ENCODE measurements at regions not wholly inside any gene's neighbourhood (a gene's known extent, or its start where the extent isn't known, plus 50 kb on each side); places are given as distances from the start of the nearest gene placed in this dataset.

DNA sequence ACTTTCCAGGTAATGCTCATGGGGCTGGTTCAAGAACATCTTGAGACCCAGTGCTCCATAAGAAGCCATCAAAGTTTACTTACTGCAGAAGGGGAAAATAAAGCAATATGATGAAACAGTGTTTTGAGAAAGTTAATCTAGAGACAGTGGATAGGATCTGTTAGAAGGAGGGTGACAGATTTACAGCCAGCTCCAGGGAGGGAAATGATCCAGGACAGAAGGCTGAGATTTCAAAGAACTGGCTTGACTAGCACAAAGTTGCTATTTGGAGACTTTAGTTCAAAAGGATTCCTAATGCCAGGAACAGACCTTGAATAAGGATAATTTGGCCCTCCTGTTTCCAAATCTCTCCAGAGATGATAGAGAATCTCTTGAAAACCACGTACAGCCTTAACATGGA, 166.5 kb upstream of the NECTIN3 start:
- no peak for DNase-seq (ENCODE audit: low read depth)
- no peak for FAIRE-seq
- Histone ChIP-seq H3K27me3 (ENCODE audit: control insufficient read depth, insufficient read depth, low read length) (no peaks in the 10 kb centered on the region), H3K36me3 (ENCODE audit: control insufficient read depth, insufficient read depth, low read length) (no peaks in the 10 kb centered on the region), H3K4me3 (ENCODE audit: low read depth, low read length) (no peak overlapping the region)
- TF ChIP-seq, protein P1, sequence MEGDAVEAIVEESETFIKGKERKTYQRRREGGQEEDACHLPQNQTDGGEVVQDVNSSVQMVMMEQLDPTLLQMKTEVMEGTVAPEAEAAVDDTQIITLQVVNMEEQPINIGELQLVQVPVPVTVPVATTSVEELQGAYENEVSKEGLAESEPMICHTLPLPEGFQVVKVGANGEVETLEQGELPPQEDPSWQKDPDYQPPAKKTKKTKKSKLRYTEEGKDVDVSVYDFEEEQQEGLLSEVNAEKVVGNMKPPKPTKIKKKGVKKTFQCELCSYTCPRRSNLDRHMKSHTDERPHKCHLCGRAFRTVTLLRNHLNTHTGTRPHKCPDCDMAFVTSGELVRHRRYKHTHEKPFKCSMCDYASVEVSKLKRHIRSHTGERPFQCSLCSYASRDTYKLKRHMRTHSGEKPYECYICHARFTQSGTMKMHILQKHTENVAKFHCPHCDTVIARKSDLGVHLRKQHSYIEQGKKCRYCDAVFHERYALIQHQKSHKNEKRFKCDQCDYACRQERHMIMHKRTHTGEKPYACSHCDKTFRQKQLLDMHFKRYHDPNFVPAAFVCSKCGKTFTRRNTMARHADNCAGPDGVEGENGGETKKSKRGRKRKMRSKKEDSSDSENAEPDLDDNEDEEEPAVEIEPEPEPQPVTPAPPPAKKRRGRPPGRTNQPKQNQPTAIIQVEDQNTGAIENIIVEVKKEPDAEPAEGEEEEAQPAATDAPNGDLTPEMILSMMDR (IDR thresholded peaks at IDR 0.05; ENCODE audit: insufficient read depth, low read length, severe bottlenecking), result no peak

- Histone ChIP-seq H3K4me3 (ENCODE audit: low read depth, low read length) (no peak overlapping the region), H3K36me3 (ENCODE audit: control insufficient read depth, insufficient read depth, low read length) (no peaks in the 10 kb centered on the region), H3K27me3 (ENCODE audit: control insufficient read depth, insufficient read depth, low read length) (no peaks in the 10 kb centered on the region)
- TF ChIP-seq, protein P1 (IDR thresholded peaks at IDR 0.05; ENCODE audit: insufficient read depth, low read length, severe bottlenecking), result no peak
- FAIRE-seq, result no peak
- no peak for DNase-seq (ENCODE audit: low read depth)
These were observed 161.8 kb upstream of the NECTIN3 start for GRCh38 chr3:110909839-110910238.

DNA sequence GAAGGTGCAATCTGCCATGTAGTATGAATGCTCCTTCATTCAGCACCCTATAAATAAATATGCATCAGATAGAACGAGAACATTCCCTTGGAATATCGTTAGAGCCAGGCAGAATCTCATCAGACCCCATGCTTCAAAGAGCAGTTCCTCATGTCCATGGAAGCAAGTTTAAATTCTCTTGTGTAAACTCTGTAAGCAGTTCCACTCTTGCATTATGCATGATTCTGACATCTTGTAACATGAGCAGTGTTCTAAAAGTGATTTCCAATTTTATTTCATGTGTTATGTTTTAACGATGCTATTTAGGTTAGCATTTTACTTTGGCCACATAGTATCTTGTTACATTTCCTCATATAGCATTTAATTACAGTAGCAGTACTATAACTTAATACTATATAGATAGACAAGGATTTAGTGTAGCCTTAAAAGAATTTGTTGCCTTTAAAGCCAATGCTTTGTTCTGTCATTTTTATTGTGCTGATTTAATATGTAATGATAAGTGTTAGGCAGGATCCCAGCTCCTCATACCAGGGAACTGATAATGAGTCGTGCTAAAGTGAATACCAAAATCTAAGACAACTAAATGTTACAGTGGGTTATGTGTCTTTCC, 161.2 kb upstream of the NECTIN3 start:
- DNase-seq (ENCODE audit: low read depth) (no peak), FAIRE-seq (no peak)
- H3K36me3 ChIP-seq (ENCODE audit: control insufficient read depth, insufficient read depth, low read length), result no peaks in the 10 kb centered on the region
- TF ChIP-seq, protein P1 (IDR thresholded peaks at IDR 0.05; ENCODE audit: insufficient read depth, low read length, severe bottlenecking), result no peak
- H3K4me3 ChIP-seq (ENCODE audit: low read depth, low read length), result no peak overlapping the region
- H3K27me3 ChIP-seq (ENCODE audit: control insufficient read depth, insufficient read depth, low read length), result no peaks in the 10 kb centered on the region

GRCh38 chr3:110918963-110919362, 152.7 kb upstream of the NECTIN3 start:
- no peak for FAIRE-seq
- Histone ChIP-seq H3K36me3 (ENCODE audit: control insufficient read depth, insufficient read depth, low read length) (no peaks in the 10 kb centered on the region), H3K27me3 (ENCODE audit: control insufficient read depth, insufficient read depth, low read length) (no peaks in the 10 kb centered on the region), H3K4me3 (ENCODE audit: low read depth, low read length) (no peak overlapping the region)
- no peak for DNase-seq (ENCODE audit: low read depth)
- TF ChIP-seq, protein P1 (IDR thresholded peaks at IDR 0.05; ENCODE audit: insufficient read depth, low read length, severe bottlenecking), result no peak

DNA sequence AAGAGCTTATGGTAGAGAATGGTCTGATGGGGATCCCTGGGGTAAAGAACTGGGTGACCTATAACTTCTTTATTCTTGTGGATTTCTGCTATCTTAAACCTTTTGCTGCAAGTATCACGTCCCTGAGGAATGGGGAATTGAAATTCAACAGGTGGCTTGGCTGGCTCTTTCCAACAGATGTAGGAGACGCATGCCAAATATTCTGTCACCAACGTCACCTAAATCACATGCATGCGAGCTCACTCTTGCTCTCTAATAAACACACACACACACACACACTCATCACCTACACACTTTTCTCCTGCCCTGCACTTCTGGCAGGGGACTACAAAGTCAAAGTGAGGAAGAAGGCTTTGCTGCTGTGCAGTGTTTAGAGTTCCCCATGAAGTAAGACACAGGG, 145.8 kb upstream of the NECTIN3 start:
- Histone ChIP-seq H3K36me3 (ENCODE audit: control insufficient read depth, insufficient read depth, low read length) (no peaks in the 10 kb centered on the region), H3K4me3 (ENCODE audit: low read depth, low read length) (no peak overlapping the region), H3K27me3 (ENCODE audit: control insufficient read depth, insufficient read depth, low read length) (no peaks in the 10 kb centered on the region)
- FAIRE-seq (no peak), DNase-seq (ENCODE audit: low read depth) (no peak)
- TF ChIP-seq, protein P1 (IDR thresholded peaks at IDR 0.05; ENCODE audit: insufficient read depth, low read length, severe bottlenecking), result no peak

DNA sequence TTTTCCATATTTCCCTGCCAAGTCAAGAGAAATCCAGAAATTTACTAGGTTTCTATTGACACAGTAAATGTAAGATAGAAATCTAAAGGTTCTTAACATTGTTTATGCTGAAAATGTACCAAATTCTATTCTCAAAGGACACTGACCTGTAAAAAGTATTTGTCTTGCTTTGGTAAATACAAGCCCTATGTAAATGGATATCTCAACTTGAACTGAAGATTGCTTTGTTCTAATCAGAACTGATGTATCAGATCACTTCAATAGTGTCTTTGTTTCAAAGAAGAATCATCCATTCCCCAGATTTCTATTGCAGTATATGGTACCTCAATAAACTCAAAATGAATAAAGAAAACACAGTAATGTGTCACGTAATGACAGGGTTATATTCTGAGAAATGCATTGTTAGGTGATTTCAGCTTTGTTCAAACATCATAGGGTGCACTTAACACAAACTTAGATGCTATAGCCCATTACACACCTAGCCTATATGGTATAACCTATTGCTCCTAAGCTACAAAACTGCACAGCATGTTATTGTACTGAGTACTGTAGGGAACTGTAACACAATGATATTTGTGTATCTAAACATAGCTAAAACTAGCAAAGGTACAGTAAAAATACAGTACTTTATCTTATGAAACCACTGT, 143.5 kb upstream of the NECTIN3 start:
- TF ChIP-seq, protein P1 (IDR thresholded peaks at IDR 0.05; ENCODE audit: insufficient read depth, low read length, severe bottlenecking), result no peak
- FAIRE-seq (no peak), DNase-seq (ENCODE audit: low read depth) (no peak)
- Histone ChIP-seq H3K4me3 (ENCODE audit: low read depth, low read length) (no peak overlapping the region), H3K27me3 (ENCODE audit: control insufficient read depth, insufficient read depth, low read length) (no peaks in the 10 kb centered on the region), H3K36me3 (ENCODE audit: control insufficient read depth, insufficient read depth, low read length) (no peaks in the 10 kb centered on the region)

All from bronchial epithelial cell (primary cell).